ENCODE measurements at regions not wholly inside any gene's neighbourhood (a gene's known extent, or its start where the extent isn't known, plus 50 kb on each side); places are given as distances from the start of the nearest gene placed in this dataset.

DNA sequence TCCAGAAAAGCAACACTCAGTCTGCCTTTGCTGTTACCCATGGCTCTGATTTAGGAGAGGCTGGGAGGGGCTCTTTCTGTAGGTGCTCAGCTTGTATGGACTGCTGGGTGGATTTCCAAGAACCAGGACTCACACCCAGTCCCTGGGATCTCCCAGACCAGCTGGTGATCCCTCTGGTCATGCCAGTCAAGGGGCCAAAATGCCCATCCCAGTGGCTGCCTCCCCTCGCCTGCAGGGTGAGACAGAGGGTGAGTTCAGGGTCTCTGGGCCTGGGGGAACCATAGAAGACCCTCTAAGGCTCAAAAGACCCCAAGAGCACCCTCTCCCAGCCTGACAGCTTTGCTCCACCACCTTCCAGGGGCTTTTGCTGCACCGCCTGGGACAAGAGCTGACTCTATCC lies 78.6 kb upstream of the MYL2 start:
- ChIA-PET CTCF (no interaction called here), POLR2A (no interaction called here), SMC1A (ENCODE audit: uncharacterized antibody, unreplicated experiment) (no interaction called here), RAD21 (ENCODE audit: unreplicated experiment) (no interaction called here)
- WGBS (ENCODE audit: insufficient coverage, insufficient replicate concordance, low lambda C conversion rate, missing lambda C conversion rate): 19% methylated on average over 2 of the region's 2 CpGs
- Histone ChIP-seq H3K9ac (ENCODE audit: control insufficient read depth, insufficient read depth, low read length) (no peak overlapping the region), H3K27ac (ENCODE audit: control insufficient read depth, insufficient read depth) (no peak overlapping the region), H3K4me1 (ENCODE audit: control insufficient read depth, insufficient read depth, low read length) (no peaks in the 10 kb centered on the region), H3K36me3 (ENCODE audit: control insufficient read depth in 2 of 2, insufficient read depth in 2 of 2, low read length in 1 of 2) (no peaks in the 10 kb centered on the region), H3K9me3 (replicated peaks; ENCODE audit: control insufficient read depth, insufficient read depth, low read length) (no peaks in the 10 kb centered on the region; the same call in 1 of the 3 replicates), H3K79me2 (ENCODE audit: control insufficient read depth, insufficient read depth, low read length) (no peaks in the 10 kb centered on the region), H4K20me1 (ENCODE audit: control insufficient read depth, insufficient read depth) (no peaks in the 10 kb centered on the region), H2AFZ (ENCODE audit: control insufficient read depth, low read depth, low read length) (no peak overlapping the region), H3K4me2 (ENCODE audit: control insufficient read depth, insufficient read depth) (no peak overlapping the region), H3K4me3 (no peak overlapping the region), H3K27me3 (replicated peaks in 1 of 2; ENCODE audit: control insufficient read depth in 2 of 2, insufficient read depth in 2 of 2, low read length in 1 of 2) (no peaks in the 10 kb centered on the region)
- FAIRE-seq (no peak), DNase-seq (ENCODE audit: low read depth, low spot score) (no peak), ATAC-seq (no peak)
- TF ChIP-seq SREBF1 (IDR thresholded peaks at IDR 0.05; ENCODE audit: low read length) (no peak), MYC (IDR thresholded peaks at IDR 0.05; ENCODE audit: insufficient read depth, insufficient read length, insufficient replicate concordance, low read length, severe bottlenecking) (no peak), YBX1 (IDR thresholded peaks at IDR 0.05) (no peak), KLF5 (IDR thresholded peaks at IDR 0.05; ENCODE audit: partially characterized antibody) (no peak), EED (IDR thresholded peaks at IDR 0.05; ENCODE audit: low read depth) (no peak), HDAC6 (IDR thresholded peaks at IDR 0.05; ENCODE audit: unreplicated experiment) (no peak), FOXM1 (IDR thresholded peaks at IDR 0.05; ENCODE audit: low read depth, low read length) (no peak), ZBTB4 (CRISPR knock-in tag; IDR thresholded peaks at IDR 0.05) (no peak), POU2F2 (IDR thresholded peaks at IDR 0.05; ENCODE audit: borderline replicate concordance, low read depth, low read length) (no peak), IRF5 (IDR thresholded peaks at IDR 0.05; ENCODE audit: borderline replicate concordance) (no peak), POLR2AphosphoS2 (IDR thresholded peaks at IDR 0.05; ENCODE audit: low read depth, low read length) (no peak), SMARCA5 (IDR thresholded peaks at IDR 0.05) (no peak), HDGF (IDR thresholded peaks at IDR 0.05) (no peak), MAX (IDR thresholded peaks at IDR 0.05; ENCODE audit: low read depth, low read length) (no peak), USF2 (IDR thresholded peaks at IDR 0.05; ENCODE audit: borderline replicate concordance, low read depth, low read length) (no peak), FOXK2 (IDR thresholded peaks at IDR 0.05) (no peak), ATF7 (IDR thresholded peaks at IDR 0.05; ENCODE audit: low read depth) (no peak)
- TF ChIP-seq, protein P1, sequence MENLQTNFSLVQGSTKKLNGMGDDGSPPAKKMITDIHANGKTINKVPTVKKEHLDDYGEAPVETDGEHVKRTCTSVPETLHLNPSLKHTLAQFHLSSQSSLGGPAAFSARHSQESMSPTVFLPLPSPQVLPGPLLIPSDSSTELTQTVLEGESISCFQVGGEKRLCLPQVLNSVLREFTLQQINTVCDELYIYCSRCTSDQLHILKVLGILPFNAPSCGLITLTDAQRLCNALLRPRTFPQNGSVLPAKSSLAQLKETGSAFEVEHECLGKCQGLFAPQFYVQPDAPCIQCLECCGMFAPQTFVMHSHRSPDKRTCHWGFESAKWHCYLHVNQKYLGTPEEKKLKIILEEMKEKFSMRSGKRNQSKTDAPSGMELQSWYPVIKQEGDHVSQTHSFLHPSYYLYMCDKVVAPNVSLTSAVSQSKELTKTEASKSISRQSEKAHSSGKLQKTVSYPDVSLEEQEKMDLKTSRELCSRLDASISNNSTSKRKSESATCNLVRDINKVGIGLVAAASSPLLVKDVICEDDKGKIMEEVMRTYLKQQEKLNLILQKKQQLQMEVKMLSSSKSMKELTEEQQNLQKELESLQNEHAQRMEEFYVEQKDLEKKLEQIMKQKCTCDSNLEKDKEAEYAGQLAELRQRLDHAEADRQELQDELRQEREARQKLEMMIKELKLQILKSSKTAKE (IDR thresholded peaks at IDR 0.05; ENCODE audit: low read depth, poor library complexity, severe bottlenecking): no peak
- in situ Hi-C loops (cut with MboI): no loop called here
- intact Hi-C loops (cut with micrococcal nuclease; ENCODE audit: unreplicated experiment): no loop called here
- no TSS peak for BruUV-seq (replicated peaks)
